Choroid plexus epithelial cell (primary cell): ENCODE measurements at regions not wholly inside any gene's neighbourhood (a gene's known extent, or its start where the extent isn't known, plus 50 kb on each side); places are given as distances from the start of the nearest gene placed in this dataset.

ENCODE experiments used
- DNase-seq: peaks from one replicate; pipeline ENCODE4 v3.0.0-alpha.2; 2010; ENCODE audit warnings: low read depth
- H3K4me3 ChIP-seq: 2 replicates; pipeline ENCODE4 v1.5.1; 2011; ENCODE audit warnings: low read depth, mild to moderate bottlenecking, control low read depth, low read length, moderate library complexity
- TF ChIP-seq, protein P1 (sequence below): conservative IDR thresholded peaks from 2 replicates; pipeline ENCODE4 v1.5.1; 2011; ENCODE audit warnings: low read depth, mild to moderate bottlenecking, control low read depth, inconsistent platforms, low read length, moderate library complexity

DNA sequence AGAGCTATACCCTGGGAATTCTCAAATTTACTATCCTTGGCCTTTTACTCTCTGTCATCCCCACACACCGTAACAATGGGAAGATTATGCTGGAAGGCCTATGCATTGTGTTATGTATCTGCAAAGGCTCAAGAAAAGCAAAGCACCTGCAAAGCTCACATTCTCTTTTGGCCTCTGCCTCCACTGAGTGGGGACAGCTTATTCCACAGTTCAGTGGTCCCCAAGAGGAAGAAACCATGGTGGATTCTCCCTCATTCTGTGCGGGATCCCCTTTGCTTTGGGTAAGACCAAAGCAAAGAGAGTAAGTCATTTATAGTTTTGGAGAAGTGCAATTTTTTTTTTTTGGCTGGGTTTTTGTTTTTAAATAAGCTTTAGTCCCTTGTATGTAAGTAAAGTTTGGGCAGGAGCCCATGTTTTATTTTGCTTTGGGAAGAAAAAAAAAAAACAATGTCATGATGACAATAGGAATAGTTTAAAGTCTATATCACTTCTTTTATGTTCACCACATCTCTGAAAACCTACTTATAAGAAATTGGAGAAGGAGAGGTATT is 530.6 kb downstream of the FGF9 start:
- H3K4me3 ChIP-seq, result no peak overlapping the region
- DNase-seq, result no peak
- TF ChIP-seq, protein P1, sequence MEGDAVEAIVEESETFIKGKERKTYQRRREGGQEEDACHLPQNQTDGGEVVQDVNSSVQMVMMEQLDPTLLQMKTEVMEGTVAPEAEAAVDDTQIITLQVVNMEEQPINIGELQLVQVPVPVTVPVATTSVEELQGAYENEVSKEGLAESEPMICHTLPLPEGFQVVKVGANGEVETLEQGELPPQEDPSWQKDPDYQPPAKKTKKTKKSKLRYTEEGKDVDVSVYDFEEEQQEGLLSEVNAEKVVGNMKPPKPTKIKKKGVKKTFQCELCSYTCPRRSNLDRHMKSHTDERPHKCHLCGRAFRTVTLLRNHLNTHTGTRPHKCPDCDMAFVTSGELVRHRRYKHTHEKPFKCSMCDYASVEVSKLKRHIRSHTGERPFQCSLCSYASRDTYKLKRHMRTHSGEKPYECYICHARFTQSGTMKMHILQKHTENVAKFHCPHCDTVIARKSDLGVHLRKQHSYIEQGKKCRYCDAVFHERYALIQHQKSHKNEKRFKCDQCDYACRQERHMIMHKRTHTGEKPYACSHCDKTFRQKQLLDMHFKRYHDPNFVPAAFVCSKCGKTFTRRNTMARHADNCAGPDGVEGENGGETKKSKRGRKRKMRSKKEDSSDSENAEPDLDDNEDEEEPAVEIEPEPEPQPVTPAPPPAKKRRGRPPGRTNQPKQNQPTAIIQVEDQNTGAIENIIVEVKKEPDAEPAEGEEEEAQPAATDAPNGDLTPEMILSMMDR, result no peak

DNA sequence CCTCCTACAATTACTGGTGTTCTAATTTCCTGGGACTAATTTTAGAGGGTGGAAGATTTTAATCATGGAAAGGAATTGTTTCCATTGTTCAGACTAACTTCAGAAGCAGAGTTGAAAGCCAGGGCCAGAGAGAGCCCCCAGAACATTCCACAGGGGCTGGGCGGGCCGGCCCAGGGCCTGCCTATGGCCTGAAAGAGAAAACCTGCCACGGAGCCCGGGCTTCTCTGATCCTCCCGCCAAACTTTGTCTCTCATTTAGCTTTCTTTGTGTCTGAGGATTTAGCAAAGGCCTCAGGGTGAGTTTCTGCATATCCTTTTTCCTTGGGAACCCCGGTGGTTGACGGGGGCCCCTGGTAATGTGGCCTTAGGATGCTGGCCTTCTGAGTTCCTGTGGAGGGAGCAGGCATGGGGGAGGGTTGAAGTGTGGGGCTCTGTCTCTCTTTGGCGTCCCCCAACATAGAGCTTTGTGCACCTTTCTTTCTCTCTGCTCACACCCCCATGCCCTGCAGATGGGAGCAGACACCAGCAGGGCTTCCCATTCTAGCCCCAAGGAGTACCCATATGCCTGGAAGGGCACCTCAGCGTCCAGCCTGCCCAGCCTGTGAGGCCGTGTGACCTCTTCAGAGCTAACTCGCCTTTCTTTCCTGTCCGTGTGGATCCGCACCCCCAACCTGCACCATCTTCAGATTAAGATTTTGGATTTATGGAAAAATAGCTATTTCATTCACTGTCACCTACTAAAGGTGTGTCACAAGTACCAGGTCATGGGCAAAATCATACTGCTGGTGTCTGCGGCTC is 539.5 kb downstream of the FGF9 start:
- TF ChIP-seq, protein P1, result no peak
- H3K4me3 ChIP-seq, result no peak overlapping the region

DNA sequence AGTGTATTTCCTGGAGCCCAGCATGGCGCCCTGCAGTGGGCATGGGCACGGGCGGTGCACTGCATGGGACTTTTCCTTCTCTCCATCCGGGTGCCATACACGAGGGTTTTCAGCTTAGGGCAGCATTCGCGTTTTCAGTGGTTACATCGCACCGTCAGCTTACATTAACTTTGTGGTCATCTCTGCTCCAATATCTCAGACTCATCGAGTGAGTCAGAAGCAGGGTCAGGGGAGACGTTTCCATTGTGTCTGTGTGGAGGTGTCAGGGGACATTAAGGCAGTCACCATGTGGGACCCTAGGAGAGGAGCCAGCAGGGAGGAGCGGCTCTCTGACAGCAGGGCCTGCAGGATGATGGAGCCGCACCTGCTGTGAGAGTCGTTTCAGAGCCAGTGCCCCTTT is 541.0 kb downstream of the FGF9 start:
- DNase-seq, result no peak
- no peak overlapping the region for H3K4me3 ChIP-seq
- TF ChIP-seq, protein P1, result no peak

More for the DNA sequence above, 539.5 kb downstream of the FGF9 start:
- DNase-seq, result no peak

DNA sequence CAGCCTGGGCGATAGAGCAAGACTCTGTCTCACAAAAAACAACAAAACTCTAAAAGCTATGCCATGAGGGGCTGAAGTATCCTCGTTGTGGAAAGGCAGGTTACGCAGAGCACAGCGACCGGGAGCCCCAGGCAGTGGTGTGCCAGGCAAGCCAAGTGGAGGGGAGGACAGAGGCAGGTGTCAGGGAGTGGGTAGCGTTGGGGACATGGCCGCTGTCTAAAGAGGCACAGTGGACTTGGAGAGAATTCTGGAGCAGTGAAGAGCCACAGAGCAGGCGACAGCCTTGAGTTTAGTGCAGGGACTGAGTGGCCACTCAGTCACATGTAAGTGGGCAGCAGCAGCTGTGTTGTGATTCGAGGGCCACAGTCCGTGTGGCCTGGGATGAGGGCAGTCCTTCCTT is 541.7 kb downstream of the FGF9 start:
- TF ChIP-seq, protein P1, result no peak
- DNase-seq, result no peak

DNA sequence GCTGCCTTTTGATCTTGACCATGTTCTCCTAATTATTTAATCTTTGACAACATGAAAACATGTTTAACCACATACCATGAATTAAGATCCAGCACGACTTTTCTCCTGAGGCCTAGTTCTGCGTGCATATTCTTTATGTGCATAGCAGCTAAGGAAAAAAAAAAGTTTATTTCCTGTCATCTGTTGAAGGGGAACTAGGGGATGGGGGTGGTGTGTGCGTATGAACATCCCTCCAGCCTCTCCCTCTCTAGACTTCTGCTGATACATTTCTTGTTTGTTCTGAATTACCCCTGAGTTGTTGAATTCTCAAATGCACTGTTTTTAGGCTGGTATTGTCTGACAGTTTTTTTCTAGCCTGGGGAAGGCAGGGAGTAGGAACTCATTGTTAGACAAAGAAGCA is 543.3 kb downstream of the FGF9 start:
- no peak overlapping the region for H3K4me3 ChIP-seq
- TF ChIP-seq, protein P1, result no peak

More for the DNA sequence above, 541.7 kb downstream of the FGF9 start:
- H3K4me3 ChIP-seq, result no peak overlapping the region

DNA sequence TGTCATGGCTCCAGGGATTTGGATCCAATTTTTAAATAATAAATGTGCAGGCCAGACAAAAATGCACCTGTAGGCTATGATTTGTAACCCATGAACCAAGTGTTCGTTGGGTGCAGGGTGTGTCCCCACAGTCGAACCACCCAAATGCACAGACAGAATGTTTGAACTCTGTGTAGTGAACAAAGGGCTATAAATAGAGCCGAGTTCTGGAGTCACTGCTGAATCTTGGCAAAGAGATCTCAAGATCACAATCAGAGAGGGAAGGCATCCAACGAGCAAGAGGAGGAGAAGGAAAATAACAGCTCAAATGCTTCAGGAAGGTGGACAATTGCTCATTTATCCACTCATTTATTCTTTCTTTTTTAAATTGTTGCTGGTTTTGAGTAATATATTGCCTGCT is 547.9 kb downstream of the FGF9 start:
- TF ChIP-seq, protein P1, result no peak
- H3K4me3 ChIP-seq, result no peak overlapping the region
- no peak for DNase-seq

More for the DNA sequence above, 543.3 kb downstream of the FGF9 start:
- DNase-seq, result no peak

DNA sequence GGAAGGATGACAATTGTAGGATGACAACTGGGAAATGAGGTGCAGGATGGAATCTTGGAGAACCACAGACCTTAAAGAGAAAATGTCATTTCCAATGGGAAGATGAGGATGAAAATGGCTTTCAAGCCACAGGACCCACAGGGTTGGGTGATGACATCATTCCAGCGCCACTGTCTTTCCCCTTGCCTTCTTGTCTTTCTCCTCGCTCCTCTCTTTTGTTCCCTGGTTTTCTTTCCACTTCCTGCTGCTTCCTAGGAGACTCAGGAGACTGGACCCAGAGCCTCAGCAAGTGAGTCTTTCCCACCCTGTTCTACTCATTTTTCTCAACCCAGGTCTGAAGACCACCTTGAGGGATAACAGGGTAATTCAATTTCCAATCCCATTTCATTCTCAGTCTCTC is 548.8 kb downstream of the FGF9 start:
- TF ChIP-seq, protein P1, result no peak
- H3K4me3 ChIP-seq, result no peak overlapping the region
- DNase-seq, result no peak
